Tibial nerve (tissue), 4 donors: ENCODE measurements at regions not wholly inside any gene's neighbourhood (a gene's known extent, or its start where the extent isn't known, plus 50 kb on each side); places are given as distances from the start of the nearest gene placed in this dataset.

Experiments
- EP300 ChIP-seq, 2 donors: sonication (generic); formaldehyde crosslinking; IDR thresholded peaks; one replicate each; pipeline ENCODE4 v1.6.1; 2017; ENCODE audit warnings: antibody characterized with exemption in 2 of 2, mild to moderate bottlenecking in 1 of 2
- POLR2A ChIP-seq, 2 donors: fragments of 450-650 bp; IDR thresholded peaks; one replicate each; pipeline ENCODE4 v1.6.1; 2017; ENCODE audit warnings: antibody characterized with exemption in 2 of 2, mild to moderate bottlenecking in 2 of 2, moderate library complexity in 2 of 2
- TF ChIP-seq, protein P1 (sequence below), 5 experiments: fragments of 200-600 bp in 3 of 5; fragments of 450-650 bp in 2 of 5; sonication (generic) in 3 of 5; IDR thresholded peaks; one replicate each; pipeline ENCODE4 v1.5.1; 2016 to 2019; ENCODE audit warnings: antibody characterized with exemption in 5 of 5, mild to moderate bottlenecking in 3 of 5, moderate library complexity in 2 of 5

- TF ChIP-seq, protein P1, sequence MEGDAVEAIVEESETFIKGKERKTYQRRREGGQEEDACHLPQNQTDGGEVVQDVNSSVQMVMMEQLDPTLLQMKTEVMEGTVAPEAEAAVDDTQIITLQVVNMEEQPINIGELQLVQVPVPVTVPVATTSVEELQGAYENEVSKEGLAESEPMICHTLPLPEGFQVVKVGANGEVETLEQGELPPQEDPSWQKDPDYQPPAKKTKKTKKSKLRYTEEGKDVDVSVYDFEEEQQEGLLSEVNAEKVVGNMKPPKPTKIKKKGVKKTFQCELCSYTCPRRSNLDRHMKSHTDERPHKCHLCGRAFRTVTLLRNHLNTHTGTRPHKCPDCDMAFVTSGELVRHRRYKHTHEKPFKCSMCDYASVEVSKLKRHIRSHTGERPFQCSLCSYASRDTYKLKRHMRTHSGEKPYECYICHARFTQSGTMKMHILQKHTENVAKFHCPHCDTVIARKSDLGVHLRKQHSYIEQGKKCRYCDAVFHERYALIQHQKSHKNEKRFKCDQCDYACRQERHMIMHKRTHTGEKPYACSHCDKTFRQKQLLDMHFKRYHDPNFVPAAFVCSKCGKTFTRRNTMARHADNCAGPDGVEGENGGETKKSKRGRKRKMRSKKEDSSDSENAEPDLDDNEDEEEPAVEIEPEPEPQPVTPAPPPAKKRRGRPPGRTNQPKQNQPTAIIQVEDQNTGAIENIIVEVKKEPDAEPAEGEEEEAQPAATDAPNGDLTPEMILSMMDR (IDR thresholded peaks at IDR 0.05) = no peak
- no peak for TF ChIP-seq EP300 (IDR thresholded peaks at IDR 0.05)
- TF ChIP-seq POLR2A (IDR thresholded peaks at IDR 0.05) = no peak
These were observed 1433.0 kb downstream of the UQCRFS1 start for GRCh38 chr19:27779954-27780353.
